ENCODE measurements at regions not wholly inside any gene's neighbourhood (a gene's known extent, or its start where the extent isn't known, plus 50 kb on each side); places are given as distances from the start of the nearest gene placed in this dataset.
"Not testable (repeated sequence)": the region's sequence is repeated elsewhere in the genome, so short reads cannot be mapped to it uniquely, and the experiment has no call there.

DNA sequence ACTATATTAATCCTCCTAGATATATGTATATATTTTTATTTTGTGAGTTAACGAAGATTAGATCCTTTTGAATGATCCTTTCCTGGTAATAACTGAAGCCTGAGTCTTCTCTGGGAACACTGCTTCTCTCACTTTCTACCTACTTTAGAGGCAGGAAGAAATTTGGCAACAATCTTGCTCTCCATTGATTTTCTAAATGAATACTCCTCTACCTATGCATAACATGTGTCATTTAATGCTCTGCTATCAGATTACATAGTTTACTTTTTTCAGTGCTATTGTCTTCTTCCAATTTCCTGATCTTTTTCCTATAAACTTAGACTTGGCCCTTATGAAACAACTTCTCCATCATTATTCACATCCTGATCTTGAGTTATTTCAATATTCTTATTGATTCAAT lies 60.4 kb upstream of the PDHA2 start:
- H3K9ac ChIP-seq (ENCODE audit: low read depth, low read length) = no peak overlapping the region
- no peak overlapping the region for H3K4me3 ChIP-seq (ENCODE audit: low read length)
- H3K36me3 ChIP-seq (ENCODE audit: insufficient read depth, low read depth, low read length) = no peaks in the 10 kb centered on the region
- no peaks in the 10 kb centered on the region for H3K4me1 ChIP-seq (ENCODE audit: insufficient read depth, low read length)
- no peaks in the 10 kb centered on the region for H3K9me3 ChIP-seq (ENCODE audit: insufficient read depth, low read depth, low read length)
- no peak overlapping the region for H3K27ac ChIP-seq (ENCODE audit: low read length)
- no peaks in the 10 kb centered on the region for H3K27me3 ChIP-seq (ENCODE audit: insufficient read depth, low read length)

DNA sequence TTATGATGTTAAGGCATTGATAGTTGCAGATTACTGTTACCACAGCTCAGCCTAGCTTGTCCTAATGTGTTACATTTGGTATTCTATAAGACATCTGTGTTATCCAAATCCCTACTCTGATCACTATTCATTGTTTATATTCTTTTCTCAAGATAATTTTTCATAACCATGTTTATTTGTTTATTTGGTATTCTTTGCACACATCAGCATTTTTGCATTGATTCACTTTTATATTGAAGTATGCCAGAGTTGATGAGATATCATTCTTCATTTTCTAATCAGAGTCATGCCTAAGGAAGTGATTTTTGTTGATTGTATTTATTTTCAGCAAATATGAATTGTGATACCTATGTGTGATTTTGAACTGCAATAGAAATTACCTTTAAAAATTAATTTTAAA lies 61.2 kb upstream of the PDHA2 start:
- Histone ChIP-seq H3K9me3 (ENCODE audit: insufficient read depth, low read depth, low read length) (no peaks in the 10 kb centered on the region), H3K4me1 (ENCODE audit: insufficient read depth, low read length) (no peaks in the 10 kb centered on the region), H3K36me3 (ENCODE audit: insufficient read depth, low read depth, low read length) (no peaks in the 10 kb centered on the region), H3K27me3 (ENCODE audit: insufficient read depth, low read length) (no peaks in the 10 kb centered on the region), H3K27ac (ENCODE audit: low read length) (no peak overlapping the region), H3K9ac (ENCODE audit: low read depth, low read length) (no peak overlapping the region), H3K4me3 (ENCODE audit: low read length) (no peak overlapping the region)

DNA sequence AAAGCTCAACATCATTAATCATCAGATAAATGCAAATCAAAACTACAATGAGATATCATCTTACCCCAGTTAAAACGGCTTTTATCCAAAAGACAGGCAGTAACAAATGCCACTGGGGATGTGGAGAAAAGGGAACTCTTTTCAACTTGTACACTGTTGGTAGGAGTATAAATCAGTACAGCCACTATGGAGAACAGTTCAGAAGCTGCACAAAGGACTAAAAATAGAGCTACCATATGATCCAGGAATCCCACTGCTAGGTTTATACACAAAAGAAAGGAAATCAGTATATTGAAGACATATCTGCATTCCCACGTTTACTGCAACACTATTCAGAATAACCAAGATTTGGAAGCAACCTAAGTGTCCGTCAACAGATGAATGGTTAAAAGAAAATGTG lies 69.3 kb upstream of the PDHA2 start:
- H3K9ac ChIP-seq (ENCODE audit: low read depth, low read length); H3K4me3 ChIP-seq (ENCODE audit: low read length); H3K36me3 ChIP-seq (ENCODE audit: insufficient read depth, low read depth, low read length); H3K4me1 ChIP-seq (ENCODE audit: insufficient read depth, low read length); H3K27me3 ChIP-seq (ENCODE audit: insufficient read depth, low read length); H3K9me3 ChIP-seq (ENCODE audit: insufficient read depth, low read depth, low read length); H3K27ac ChIP-seq (ENCODE audit: low read length): not testable (repeated sequence)

DNA sequence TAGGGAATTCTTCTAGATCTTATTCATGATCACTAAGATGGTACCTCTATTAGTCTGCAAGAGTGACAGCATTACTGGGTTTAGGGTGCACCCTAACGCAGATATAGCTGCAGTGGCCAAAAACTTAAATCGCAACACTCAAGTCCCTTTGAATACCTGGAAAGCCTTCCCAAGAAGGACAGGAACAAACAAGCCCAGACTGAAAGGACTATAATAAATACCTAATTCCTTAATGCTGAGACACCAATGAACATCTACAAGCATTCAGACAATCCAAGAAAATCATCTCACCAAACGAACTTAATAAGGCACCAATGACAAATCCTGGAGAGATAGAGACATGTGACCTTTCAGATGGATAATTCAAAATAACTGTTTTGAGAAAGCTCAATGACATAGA lies 74.9 kb upstream of the PDHA2 start:
- Histone ChIP-seq H3K27me3 (ENCODE audit: insufficient read depth, low read length) (no peaks in the 10 kb centered on the region), H3K27ac (ENCODE audit: low read length) (no peak overlapping the region), H3K36me3 (ENCODE audit: insufficient read depth, low read depth, low read length) (no peaks in the 10 kb centered on the region), H3K9ac (ENCODE audit: low read depth, low read length) (no peak overlapping the region), H3K4me3 (ENCODE audit: low read length) (no peak overlapping the region), H3K9me3 (ENCODE audit: insufficient read depth, low read depth, low read length) (no peaks in the 10 kb centered on the region), H3K4me1 (ENCODE audit: insufficient read depth, low read length) (no peaks in the 10 kb centered on the region)

DNA sequence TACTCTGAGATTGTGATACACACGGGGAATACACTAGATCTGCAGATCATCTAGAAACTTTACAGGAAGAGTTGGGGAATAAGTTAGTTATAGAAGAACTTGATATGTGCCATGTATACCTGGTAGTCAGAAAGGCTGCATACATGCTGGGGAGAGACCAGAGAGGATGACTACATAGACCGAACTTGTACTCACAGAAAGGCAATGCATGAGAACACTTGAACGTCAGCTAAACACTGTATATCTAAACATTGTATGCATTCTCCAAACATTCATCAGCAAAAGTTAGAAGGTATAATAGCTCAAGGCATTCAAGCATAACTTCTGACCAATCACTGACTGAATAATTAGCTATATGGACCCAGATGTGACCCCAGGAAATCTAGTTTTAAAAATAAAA lies 78.0 kb upstream of the PDHA2 start:
- H3K4me1 ChIP-seq (ENCODE audit: insufficient read depth, low read length) = peaks cover 8% of the 10 kb centered on the region; the same call in 1 of the 2 replicates
- no peak overlapping the region for H3K4me3 ChIP-seq (ENCODE audit: low read length)
- no peaks in the 10 kb centered on the region for H3K27me3 ChIP-seq (ENCODE audit: insufficient read depth, low read length)
- no peaks in the 10 kb centered on the region for H3K9me3 ChIP-seq (ENCODE audit: insufficient read depth, low read depth, low read length)
- no peak overlapping the region for H3K9ac ChIP-seq (ENCODE audit: low read depth, low read length)
- H3K27ac ChIP-seq (ENCODE audit: low read length) = no peak overlapping the region
- H3K36me3 ChIP-seq (ENCODE audit: insufficient read depth, low read depth, low read length) = no peaks in the 10 kb centered on the region

DNA sequence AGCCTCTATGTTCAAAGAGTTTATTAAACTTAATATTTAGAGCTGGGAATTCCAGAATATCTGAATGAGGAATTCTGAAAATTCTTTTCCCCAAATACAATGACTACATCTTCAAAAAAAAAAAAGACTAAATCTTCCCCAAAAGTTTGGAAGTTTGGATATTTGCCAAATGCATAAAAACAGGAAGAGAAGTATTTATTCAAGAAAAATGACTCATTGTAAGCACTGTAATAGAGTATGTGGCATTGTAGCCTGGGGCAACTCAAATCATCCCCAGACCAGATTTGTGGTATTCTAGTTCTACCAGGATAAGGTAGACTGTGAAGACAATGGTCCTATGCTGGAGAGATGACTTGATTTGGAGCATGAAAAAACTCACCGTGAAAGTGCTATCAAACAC lies 78.5 kb upstream of the PDHA2 start:
- H3K27ac ChIP-seq (ENCODE audit: low read length) = no peak overlapping the region
- H3K9me3 ChIP-seq (ENCODE audit: insufficient read depth, low read depth, low read length) = no peaks in the 10 kb centered on the region
- peaks cover 13% of the 10 kb centered on the region; the same call in 1 of the 2 replicates for H3K4me1 ChIP-seq (ENCODE audit: insufficient read depth, low read length)
- no peaks in the 10 kb centered on the region for H3K36me3 ChIP-seq (ENCODE audit: insufficient read depth, low read depth, low read length)
- no peak overlapping the region for H3K9ac ChIP-seq (ENCODE audit: low read depth, low read length)
- no peak overlapping the region for H3K4me3 ChIP-seq (ENCODE audit: low read length)
- no peaks in the 10 kb centered on the region for H3K27me3 ChIP-seq (ENCODE audit: insufficient read depth, low read length)

DNA sequence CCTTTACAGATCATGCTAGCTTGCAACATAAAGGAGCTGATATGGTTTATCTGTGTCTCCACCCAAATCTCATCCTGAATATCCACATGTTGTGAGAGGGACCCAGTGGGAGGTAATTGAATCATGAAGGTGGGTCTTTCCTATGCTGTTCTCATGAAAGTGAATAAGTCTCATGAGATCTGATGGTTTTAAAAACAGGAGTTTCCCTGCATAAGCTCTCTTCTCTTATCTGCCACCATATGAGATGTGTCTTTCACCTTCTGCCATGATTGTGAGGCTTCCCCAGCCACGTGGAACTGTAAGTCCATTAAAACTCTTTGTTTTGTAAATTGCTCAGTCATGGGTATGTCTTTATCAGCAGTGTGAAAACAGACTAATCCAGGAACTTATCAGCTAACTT lies 79.2 kb upstream of the PDHA2 start:
- not testable (repeated sequence) for H3K9me3 ChIP-seq (ENCODE audit: insufficient read depth, low read depth, low read length); H3K4me3 ChIP-seq (ENCODE audit: low read length); H3K36me3 ChIP-seq (ENCODE audit: insufficient read depth, low read depth, low read length); H3K9ac ChIP-seq (ENCODE audit: low read depth, low read length); H3K27ac ChIP-seq (ENCODE audit: low read length); H3K27me3 ChIP-seq (ENCODE audit: insufficient read depth, low read length)
- peaks cover 17% of the 10 kb centered on the region; the same call in 1 of the 2 replicates for H3K4me1 ChIP-seq (ENCODE audit: insufficient read depth, low read length)

DNA sequence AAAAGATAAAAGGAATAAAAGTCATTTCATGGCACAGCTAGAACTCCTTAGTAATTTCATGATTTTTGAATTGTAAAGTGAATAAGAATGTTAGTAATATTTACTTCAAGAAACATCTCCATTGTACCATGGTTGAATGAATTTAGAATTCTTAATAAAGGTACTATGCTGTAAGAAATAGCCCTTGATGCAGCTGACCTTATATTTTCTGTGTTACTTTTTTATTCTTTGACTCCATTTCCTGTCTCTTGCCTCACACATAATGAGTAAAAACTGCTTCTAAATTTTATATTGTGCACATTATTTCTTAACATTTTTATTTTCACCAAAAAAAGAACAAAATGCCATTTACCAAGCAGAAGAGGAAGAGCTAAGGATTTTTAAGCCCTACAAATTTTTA lies 81.9 kb upstream of the PDHA2 start:
- Histone ChIP-seq H3K9me3 (ENCODE audit: insufficient read depth, low read depth, low read length) (no peaks in the 10 kb centered on the region), H3K4me1 (ENCODE audit: insufficient read depth, low read length) (peaks cover 17% of the 10 kb centered on the region; the same call in 1 of the 2 replicates), H3K36me3 (ENCODE audit: insufficient read depth, low read depth, low read length) (no peaks in the 10 kb centered on the region), H3K4me3 (ENCODE audit: low read length) (no peak overlapping the region), H3K27ac (ENCODE audit: low read length) (no peak overlapping the region), H3K9ac (ENCODE audit: low read depth, low read length) (no peak overlapping the region), H3K27me3 (ENCODE audit: insufficient read depth, low read length) (no peaks in the 10 kb centered on the region)

DNA sequence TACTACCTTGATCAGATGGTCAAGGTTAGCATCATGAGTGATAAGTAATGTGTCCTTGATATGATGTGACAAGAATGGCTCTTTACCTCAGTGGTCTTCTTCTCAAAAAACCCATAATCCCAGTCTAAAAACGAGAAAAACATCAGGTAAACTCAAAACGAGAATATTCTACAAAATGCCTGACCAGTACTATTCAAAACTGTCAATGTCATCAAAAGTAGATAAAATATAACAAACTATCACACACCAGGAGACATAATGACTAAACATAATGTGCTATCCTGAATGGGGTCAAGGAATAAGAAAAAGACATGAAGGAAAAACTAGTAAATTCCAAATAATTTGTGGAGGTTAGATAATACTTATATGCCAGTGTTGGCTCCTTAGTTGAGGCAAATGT lies 85.2 kb upstream of the PDHA2 start:
- Histone ChIP-seq H3K27me3 (ENCODE audit: insufficient read depth, low read length) (no peaks in the 10 kb centered on the region), H3K9me3 (ENCODE audit: insufficient read depth, low read depth, low read length) (no peaks in the 10 kb centered on the region), H3K4me1 (ENCODE audit: insufficient read depth, low read length) (peaks cover 17% of the 10 kb centered on the region; the same call in 1 of the 2 replicates), H3K9ac (ENCODE audit: low read depth, low read length) (no peak overlapping the region), H3K4me3 (ENCODE audit: low read length) (no peak overlapping the region), H3K36me3 (ENCODE audit: insufficient read depth, low read depth, low read length) (no peaks in the 10 kb centered on the region), H3K27ac (ENCODE audit: low read length) (no peak overlapping the region)

DNA sequence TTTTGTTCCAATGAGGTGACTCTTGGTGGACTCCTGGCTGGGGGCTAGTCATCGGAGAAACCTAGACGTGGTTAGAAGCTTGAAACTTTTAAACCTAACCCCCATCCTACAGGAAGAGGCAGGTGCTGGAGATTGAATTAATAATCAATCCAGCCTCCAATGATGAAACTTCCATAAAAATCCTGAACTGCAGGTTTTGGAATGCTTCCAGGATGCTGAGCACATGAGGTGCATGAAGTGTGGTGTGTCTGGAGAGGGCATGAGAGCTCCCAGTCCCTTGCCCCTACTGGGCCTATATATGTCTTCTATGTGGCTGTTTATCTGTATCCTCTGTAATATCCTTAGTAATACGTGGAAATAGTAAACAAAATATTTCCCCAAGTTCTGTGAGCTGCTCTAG lies 90.7 kb upstream of the PDHA2 start:
- H3K4me3 ChIP-seq (ENCODE audit: low read length) = no peak overlapping the region
- H3K27ac ChIP-seq (ENCODE audit: low read length) = no peak overlapping the region
- no peak overlapping the region for H3K9ac ChIP-seq (ENCODE audit: low read depth, low read length)
- peaks cover 7% of the 10 kb centered on the region; the same call in 1 of the 2 replicates for H3K9me3 ChIP-seq (ENCODE audit: insufficient read depth, low read depth, low read length)
- H3K27me3 ChIP-seq (ENCODE audit: insufficient read depth, low read length) = no peaks in the 10 kb centered on the region
- H3K36me3 ChIP-seq (ENCODE audit: insufficient read depth, low read depth, low read length) = no peaks in the 10 kb centered on the region
- H3K4me1 ChIP-seq (ENCODE audit: insufficient read depth, low read length) = no peaks in the 10 kb centered on the region

DNA sequence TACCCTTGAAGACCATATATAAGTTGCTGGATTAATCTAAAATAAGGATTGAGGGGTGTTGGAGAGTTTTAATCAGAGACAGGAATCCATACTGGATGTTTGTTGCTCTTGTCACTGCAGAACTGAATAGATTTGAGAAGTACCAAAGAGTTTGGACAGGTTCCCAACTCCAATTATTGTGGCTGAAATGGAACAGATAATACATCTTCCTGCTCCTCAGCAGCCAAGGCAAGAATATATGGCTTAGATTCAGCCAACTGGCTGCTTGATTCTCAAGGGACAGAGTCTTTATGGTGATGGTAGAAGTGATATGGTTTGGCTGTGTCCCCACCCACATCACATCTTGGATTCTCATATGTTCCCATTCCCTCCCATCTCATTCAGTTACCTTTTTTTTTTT lies 97.0 kb upstream of the PDHA2 start:
- H3K36me3 ChIP-seq (ENCODE audit: insufficient read depth, low read depth, low read length) = no peaks in the 10 kb centered on the region
- peaks cover 17% of the 10 kb centered on the region; the same call in 1 of the 2 replicates for H3K9me3 ChIP-seq (ENCODE audit: insufficient read depth, low read depth, low read length)
- peaks cover 17% of the 10 kb centered on the region; the same call in 1 of the 2 replicates for H3K4me1 ChIP-seq (ENCODE audit: insufficient read depth, low read length)
- no peak overlapping the region for H3K27ac ChIP-seq (ENCODE audit: low read length)
- H3K9ac ChIP-seq (ENCODE audit: low read depth, low read length) = no peak overlapping the region
- H3K27me3 ChIP-seq (ENCODE audit: insufficient read depth, low read length) = no peaks in the 10 kb centered on the region
- H3K4me3 ChIP-seq (ENCODE audit: low read length) = no peak overlapping the region

DNA sequence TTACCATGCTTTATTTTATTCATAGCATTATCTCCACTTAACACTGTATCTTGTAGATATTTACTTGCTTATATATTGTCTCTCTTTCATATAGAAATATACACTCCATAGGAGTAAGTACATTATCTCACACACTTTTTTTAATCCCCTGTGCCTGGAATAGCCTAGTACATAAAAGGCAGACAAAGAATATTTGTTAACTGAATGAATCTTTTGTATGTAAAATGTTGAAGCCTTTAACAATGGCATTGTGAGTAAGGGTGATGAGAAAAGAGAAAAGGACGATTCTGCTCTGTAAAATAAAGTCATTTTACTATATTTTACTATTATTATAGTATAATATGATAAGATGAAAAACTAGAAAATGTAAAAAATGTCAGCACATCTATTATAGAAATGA lies 97.7 kb upstream of the PDHA2 start:
- no peak overlapping the region for H3K27ac ChIP-seq (ENCODE audit: low read length)
- H3K9ac ChIP-seq (ENCODE audit: low read depth, low read length) = no peak overlapping the region

DNA sequence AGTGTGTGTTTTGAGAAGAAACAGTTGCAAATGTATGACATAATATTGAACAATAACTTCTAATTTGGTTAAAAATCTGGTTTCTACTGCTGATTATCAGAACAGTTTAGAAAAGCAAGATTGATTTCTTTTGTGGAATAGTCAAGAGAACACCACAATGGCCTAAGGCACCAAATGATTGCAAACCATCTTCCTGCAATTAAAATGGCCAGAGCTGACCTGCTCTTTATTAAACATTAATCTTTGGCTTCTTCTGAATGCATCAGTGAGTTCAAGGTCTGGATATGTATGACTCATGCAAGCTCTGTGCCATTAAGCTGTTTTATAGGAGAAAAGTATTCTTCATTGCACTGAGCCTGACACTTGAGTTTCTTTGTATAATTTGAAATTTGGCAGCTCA lies 107.8 kb upstream of the PDHA2 start:
- Histone ChIP-seq H3K27me3 (ENCODE audit: insufficient read depth, low read length) (no peaks in the 10 kb centered on the region), H3K9ac (ENCODE audit: low read depth, low read length) (no peak overlapping the region), H3K9me3 (ENCODE audit: insufficient read depth, low read depth, low read length) (no peaks in the 10 kb centered on the region), H3K36me3 (ENCODE audit: insufficient read depth, low read depth, low read length) (no peaks in the 10 kb centered on the region), H3K4me3 (ENCODE audit: low read length) (no peak overlapping the region), H3K27ac (ENCODE audit: low read length) (no peak overlapping the region), H3K4me1 (ENCODE audit: insufficient read depth, low read length) (peaks cover 9% of the 10 kb centered on the region)

More for the DNA sequence above, 97.7 kb upstream of the PDHA2 start:
- no peaks in the 10 kb centered on the region for H3K36me3 ChIP-seq (ENCODE audit: insufficient read depth, low read depth, low read length)
- H3K27me3 ChIP-seq (ENCODE audit: insufficient read depth, low read length) = no peaks in the 10 kb centered on the region
- H3K4me1 ChIP-seq (ENCODE audit: insufficient read depth, low read length) = peaks cover 17% of the 10 kb centered on the region; the same call in 1 of the 2 replicates
- H3K9me3 ChIP-seq (ENCODE audit: insufficient read depth, low read depth, low read length) = peaks cover 17% of the 10 kb centered on the region; the same call in 1 of the 2 replicates
- no peak overlapping the region for H3K4me3 ChIP-seq (ENCODE audit: low read length)

Measured in iPS-20b (cell line).